ENCODE measurements at regions not wholly inside any gene's neighbourhood (a gene's known extent, or its start where the extent isn't known, plus 50 kb on each side); places are given as distances from the start of the nearest gene placed in this dataset.

GRCh38 chr18:24885276-24885675 is 424.8 kb downstream of the HRH4 start:
- DNase-seq (ENCODE audit: low read depth in 2 of 2) = no peak

DNA sequence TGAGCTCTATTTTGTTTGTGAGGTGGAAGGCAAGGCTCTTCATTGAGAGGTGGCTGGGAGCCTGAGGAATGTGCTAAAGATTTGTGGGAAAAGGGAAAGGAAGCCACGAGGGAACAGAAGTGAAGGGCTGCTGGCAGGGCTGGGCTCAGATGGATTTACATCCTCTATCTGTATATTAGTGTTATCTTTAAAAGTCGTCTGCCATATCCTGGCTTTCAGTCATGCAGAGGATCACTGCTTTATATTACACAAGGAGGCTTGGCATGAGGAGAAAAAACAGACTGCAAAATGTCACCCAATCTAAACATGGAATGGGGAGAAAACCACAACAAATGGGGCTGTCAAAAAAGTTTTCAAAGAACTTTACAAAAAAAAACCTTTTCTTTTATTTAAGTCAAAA is 434.4 kb downstream of the HRH4 start:
- no peak for DNase-seq (ENCODE audit: low read depth in 2 of 2)

GRCh38 chr18:24897461-24897860 is 437.0 kb downstream of the HRH4 start:
- DNase-seq (ENCODE audit: low read depth in 2 of 2) = no peak

GRCh38 chr18:24910221-24910620 is 441.7 kb downstream of the ZNF521 start:
- DNase-seq (ENCODE audit: low read depth in 2 of 2) = no peak

DNA sequence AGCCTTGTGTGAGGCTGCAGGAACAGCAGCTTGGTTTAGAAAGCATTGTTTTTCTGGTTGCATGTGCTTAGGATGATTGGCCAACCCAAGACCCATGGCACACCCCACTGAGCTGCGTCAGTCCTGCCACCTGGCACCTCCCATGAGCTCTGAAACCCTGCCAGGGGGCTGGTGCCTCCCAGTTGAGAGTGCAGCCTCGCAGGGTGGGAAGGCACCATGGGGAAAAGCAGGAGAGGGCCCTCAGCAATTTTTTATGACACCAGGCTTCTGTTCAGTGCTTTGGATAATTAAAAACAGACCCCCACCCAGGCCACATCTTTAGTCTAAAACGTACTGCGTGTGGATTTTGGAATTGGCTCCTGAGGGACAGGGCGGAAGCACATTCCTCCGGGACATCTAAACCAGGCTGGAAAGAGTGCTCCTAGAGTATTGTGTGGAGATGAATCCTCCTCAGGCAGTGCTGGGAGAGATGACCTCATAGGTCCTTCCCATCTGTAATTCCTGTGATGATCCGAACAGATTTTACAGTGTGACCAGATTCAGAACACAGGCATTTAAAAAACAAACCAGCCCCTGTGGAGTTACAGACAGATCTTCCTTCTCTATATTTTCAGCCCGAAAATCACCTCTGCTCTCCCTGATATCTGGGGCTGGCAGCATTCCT is 438.3 kb downstream of the ZNF521 start:
- DNase-seq (ENCODE audit: low read depth in 2 of 2) = no peak

- no peak for DNase-seq (ENCODE audit: low read depth in 2 of 2)
Observed at GRCh38 chr18:24914171-24914525, 437.8 kb downstream of the ZNF521 start.

GRCh38 chr18:24914685-24915084 is 437.3 kb downstream of the ZNF521 start:
- DNase-seq (ENCODE audit: low read depth in 2 of 2) = no peak

DNA sequence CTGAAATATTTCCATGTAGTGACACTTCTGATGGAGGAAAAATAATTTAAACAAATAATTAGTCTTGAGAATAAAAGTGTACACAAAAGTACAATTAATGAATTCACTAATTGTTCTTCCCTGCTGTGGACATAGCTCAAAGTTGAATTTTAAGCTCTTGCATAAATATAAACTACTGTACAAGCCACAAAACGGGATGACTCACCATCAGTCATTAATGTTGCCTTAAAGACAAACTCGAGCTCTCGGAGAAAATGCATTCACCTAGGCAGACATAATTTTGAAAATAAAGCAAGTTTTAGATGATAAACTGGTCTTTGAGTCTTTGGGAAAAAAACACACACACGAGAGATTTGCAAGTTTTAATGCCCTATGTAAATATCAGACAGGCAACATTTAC is 436.4 kb downstream of the ZNF521 start:
- no peak for DNase-seq (ENCODE audit: low read depth in 2 of 2)

GRCh38 chr18:24917767-24918166 is 434.2 kb downstream of the ZNF521 start:
- no peak for DNase-seq (ENCODE audit: low read depth in 2 of 2)

- DNase-seq (ENCODE audit: low read depth in 2 of 2) = no peak
Observed at GRCh38 chr18:24918257-24918656, 433.7 kb downstream of the ZNF521 start.

DNA sequence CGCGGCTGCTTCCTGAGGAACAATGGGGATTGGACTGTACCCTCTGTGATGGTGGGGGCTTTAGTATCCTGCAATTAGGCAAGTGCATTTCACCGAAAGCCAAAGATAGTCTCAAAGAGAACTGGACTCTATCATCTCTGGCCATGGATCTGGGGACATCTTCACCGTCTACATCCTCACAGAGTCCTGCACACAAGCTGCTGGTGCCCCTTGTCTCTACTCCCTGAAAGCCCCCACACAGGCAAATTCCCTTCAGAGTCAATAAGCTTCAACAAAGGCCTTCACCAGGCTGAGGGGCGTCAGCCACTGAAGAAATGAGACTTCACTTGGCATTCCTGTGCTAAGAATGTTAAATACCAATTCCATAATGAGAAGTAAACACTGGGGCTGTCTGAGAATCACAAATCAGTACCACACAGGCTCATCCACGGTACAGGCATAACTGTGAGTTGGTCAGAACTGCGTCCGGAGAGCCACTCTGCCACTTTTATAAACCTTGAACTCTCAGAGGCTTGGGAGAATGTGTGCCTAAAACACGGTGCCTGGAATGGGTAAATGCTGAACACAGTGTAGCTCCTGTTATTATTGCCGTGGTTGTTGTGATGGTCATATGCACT is 432.7 kb downstream of the ZNF521 start:
- no peak for DNase-seq (ENCODE audit: low read depth in 2 of 2)

DNA sequence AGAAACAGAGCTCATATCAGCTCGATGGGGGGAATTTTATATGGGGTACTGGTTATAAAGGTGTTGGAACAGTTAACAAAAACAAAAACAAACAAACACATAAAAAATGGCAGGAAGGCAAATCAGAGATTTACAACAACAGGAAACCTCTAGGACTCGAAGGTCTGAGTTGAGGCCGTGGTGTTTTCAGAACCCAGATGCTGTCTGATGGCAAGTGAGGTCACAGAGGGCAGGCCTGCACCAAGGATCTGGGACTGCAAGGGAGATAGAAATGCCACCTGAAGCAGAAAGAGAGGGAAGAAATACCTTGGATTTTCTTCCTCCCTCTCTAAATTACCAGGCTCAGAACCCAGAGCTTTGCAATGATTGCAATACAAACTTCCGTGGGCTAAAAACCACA is 429.5 kb downstream of the ZNF521 start:
- no peak for DNase-seq (ENCODE audit: low read depth in 2 of 2)

DNA sequence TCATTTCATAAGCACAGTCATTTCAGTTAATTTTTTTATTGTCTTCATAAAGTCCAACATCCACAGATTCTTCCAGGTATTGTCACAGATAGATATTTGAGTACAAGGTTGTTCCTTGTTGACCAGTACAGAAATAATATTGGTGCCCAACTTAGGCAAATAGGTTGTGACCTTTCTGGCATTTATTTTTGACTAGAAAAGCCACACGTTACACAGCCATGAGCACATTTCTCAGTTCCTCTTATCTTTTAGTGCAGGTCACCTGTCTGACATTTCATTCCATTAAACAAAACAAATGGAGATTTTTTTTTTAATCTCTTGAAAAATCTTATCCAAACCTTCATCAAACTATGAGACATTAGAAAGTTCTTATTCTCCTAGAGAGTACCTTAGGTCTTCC is 428.8 kb downstream of the ZNF521 start:
- no peak for DNase-seq (ENCODE audit: low read depth in 2 of 2)

- no peak for DNase-seq (ENCODE audit: low read depth in 2 of 2)
Observed at GRCh38 chr18:24924066-24924716, 427.8 kb downstream of the ZNF521 start.

- no peak for DNase-seq (ENCODE audit: low read depth in 2 of 2)
Observed at GRCh38 chr18:24926649-24927048, 425.3 kb downstream of the ZNF521 start.

DNA sequence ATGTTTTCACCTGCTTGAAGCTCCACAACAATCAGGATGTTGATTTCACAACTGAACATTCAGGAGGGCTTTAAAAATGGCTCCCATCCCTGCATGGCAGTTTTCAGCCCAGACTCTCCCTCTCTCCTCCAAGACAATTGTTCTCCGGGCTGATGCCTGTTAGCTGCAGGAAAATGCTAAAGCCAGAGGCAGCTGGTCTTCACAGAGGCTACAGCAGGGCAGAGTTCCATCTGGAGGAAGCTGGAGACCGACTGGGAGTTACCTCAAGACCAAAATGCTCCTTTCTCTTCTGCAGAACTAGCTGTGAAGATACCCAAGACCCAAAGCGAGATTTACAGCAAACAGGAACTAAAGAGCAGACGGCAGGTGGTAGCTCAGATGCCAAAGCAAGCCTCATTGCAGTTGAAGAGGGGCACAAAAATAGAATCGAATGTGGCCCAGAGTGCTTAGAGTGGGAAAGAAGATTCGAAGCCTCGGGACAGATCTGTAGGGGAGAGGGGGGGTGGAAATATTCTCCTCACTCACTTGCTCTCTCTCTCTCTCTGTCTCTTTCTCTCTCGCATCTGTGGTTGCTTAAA is 423.6 kb downstream of the ZNF521 start:
- DNase-seq (ENCODE audit: low read depth in 2 of 2) = no peak

DNA sequence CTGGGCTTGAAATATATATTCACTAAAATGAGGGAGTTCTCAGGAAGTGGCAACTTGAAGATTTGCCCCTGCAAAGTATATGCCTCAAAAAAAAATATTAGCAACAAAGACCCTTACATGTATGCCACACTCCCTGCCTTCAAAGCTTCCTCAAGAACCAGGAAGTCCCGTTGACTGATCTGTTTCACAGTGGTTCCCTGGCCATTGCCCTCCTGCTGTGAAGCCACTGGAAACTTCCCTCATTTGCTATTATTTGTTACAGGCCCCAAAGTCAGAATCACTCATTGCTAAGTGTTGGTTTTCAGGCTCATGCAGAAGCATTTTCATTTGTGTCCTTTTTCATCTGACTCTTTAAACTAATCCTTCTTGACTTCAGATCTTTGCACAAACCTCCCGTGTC is 421.5 kb downstream of the ZNF521 start:
- no peak for DNase-seq (ENCODE audit: low read depth in 2 of 2)

GRCh38 chr18:24930971-24931370 is 421.0 kb downstream of the ZNF521 start:
- DNase-seq (ENCODE audit: low read depth in 2 of 2) = no peak

DNA sequence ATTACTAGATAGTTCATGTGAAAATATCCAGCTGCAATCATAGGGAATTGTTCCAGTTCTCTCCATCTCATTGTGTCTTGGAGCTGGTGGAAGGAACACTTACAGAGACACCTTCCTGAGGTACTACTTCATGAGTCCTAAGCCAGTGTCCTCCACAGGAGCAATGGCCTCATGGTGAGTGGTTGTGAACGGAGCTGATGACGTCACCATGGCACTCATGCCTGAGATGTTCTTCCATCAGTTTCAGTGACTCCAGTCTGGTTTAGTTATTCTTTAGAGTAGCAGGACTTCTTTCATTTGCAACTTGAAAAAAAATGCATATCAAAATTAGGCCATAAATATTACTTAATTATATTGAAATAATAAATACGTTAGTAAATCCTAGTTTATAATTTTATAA is 418.6 kb downstream of the ZNF521 start:
- DNase-seq (ENCODE audit: low read depth in 2 of 2) = no peak

DNA sequence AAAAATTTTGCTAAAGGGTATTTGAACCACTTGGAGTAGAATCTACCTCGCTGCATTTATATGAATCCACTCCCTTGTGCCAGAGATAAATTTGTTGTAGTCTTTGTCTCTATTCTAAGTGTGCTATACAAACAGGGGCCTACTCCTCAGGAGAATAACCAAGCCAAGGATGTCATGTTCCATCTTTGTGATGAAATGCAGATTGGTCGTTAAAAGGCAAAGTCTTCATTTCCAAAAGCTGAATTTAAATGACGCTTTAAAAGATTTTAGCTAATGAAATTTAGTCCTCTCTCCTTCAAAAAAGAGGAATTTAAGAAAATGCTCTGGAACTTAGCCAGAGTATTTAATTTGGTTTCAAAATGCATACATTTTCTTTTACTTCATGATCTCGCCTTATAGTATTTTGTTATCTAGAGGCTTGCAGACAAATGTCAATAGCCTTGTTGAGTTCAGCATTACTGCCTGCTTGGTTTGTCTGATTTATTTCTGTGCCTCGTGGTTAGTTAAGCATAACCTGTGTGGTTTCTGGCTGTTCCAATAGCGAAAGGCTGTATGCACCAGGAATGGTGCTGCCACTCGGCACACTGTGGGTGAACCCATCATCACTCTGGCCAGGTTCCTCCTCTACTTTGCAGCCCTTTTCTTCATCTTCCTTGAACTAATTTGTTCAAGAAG is 417.6 kb downstream of the ZNF521 start:
- DNase-seq (ENCODE audit: low read depth in 2 of 2) = no peak

GRCh38 chr18:24935008-24935407 is 417.0 kb downstream of the ZNF521 start:
- DNase-seq (ENCODE audit: low read depth in 2 of 2) = no peak

DNA sequence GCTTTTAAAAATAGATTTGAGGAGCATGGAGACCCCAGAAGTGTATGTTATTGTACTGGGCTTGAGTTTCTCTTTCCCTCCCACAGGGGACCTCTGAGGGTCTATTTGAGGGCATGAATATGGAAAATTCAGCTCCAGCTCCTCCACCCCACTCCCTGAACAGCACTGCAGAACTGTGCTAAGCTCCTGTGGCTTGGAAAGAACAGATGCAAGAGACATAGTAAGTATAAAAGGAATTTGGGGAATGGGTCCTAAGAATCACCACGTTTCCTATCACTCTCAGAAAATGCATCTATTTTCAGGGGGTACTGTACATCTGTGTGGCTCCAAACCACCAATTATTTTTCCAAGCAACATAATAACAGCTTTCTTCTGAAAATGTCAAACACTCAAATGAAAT is 416.1 kb downstream of the ZNF521 start:
- DNase-seq (ENCODE audit: low read depth in 2 of 2) = no peak

DNA sequence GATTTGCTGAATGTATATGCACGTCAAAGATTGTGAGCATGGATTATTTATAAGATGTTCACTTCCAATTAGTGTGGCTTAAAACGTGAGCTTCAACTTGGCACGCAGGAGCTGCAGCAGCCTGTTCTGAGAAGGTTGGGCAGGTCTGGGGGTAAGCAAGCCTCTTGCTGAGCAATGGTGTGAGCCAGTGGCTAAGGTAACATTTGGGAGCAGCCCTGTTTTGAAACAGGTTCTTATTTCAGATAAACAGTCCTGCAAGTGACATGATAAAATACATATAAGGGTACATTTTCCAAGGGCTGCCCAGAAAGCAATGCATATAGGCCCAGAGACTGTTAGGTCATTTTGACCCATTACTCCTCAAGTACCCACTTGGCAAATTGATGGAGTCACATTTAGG is 415.3 kb downstream of the ZNF521 start:
- no peak for DNase-seq (ENCODE audit: low read depth in 2 of 2)

All from stimulated activated CD4-positive, alpha-beta T cell treated with anti-CD3 and anti-CD28 coated beads, Interleukin-4, amount 100 ng/mL, for 48 hours (primary cell).